GM18508 (cell line): ENCODE measurements at regions not wholly inside any gene's neighbourhood (a gene's known extent, or its start where the extent isn't known, plus 50 kb on each side); places are given as distances from the start of the nearest gene placed in this dataset.

Experiments
- ATAC-seq: cut with Tn5 transposase; IDR thresholded peaks from one replicate; pipeline ENCODE4 v1.9.1; 2021; ENCODE audit warnings: moderate number of reproducible peaks; ENCODE audit not compliant: insufficient read depth, unreplicated experiment

- ATAC-seq: no peak
These were observed 556.6 kb upstream of the SALL1 start for GRCh38 chr16:51707666-51708065.

- ATAC-seq: no peak
These were observed 554.1 kb upstream of the SALL1 start for GRCh38 chr16:51705142-51705541.

- ATAC-seq: no peak
These were observed 550.0 kb upstream of the SALL1 start for GRCh38 chr16:51701025-51701424.

GRCh38 chr16:51699686-51700396 is 548.8 kb upstream of the SALL1 start:
- no peak for ATAC-seq

GRCh38 chr16:51698647-51699046 is 547.6 kb upstream of the SALL1 start:
- ATAC-seq: no peak

- ATAC-seq: no peak
These were observed 546.4 kb upstream of the SALL1 start for GRCh38 chr16:51697454-51697853.

GRCh38 chr16:51696376-51696775 is 545.3 kb upstream of the SALL1 start:
- ATAC-seq: no peak

GRCh38 chr16:51691109-51691508 is 540.0 kb upstream of the SALL1 start:
- ATAC-seq: no peak

GRCh38 chr16:51685498-51685897 is 534.4 kb upstream of the SALL1 start:
- ATAC-seq: no peak

GRCh38 chr16:51683882-51684281 is 532.8 kb upstream of the SALL1 start:
- no peak for ATAC-seq

GRCh38 chr16:51682905-51683304 is 531.8 kb upstream of the SALL1 start:
- no peak for ATAC-seq

GRCh38 chr16:51674615-51675014 is 523.5 kb upstream of the SALL1 start:
- no peak for ATAC-seq

- no peak for ATAC-seq
These were observed 519.5 kb upstream of the SALL1 start for GRCh38 chr16:51670527-51670926.

- ATAC-seq: no peak
These were observed 515.8 kb upstream of the SALL1 start for GRCh38 chr16:51666821-51667220.

GRCh38 chr16:51666074-51666473 is 515.0 kb upstream of the SALL1 start:
- no peak for ATAC-seq

GRCh38 chr16:51665436-51665998 is 514.4 kb upstream of the SALL1 start:
- no peak for ATAC-seq

- no peak for ATAC-seq
These were observed 507.5 kb upstream of the SALL1 start for GRCh38 chr16:51658531-51658930.

GRCh38 chr16:51657848-51658247 is 506.8 kb upstream of the SALL1 start:
- no peak for ATAC-seq

- ATAC-seq: no peak
These were observed 504.2 kb upstream of the SALL1 start for GRCh38 chr16:51655249-51655648.

GRCh38 chr16:51651061-51651466 is 500.0 kb upstream of the SALL1 start:
- no peak for ATAC-seq

GRCh38 chr16:51649631-51650030 is 498.6 kb upstream of the SALL1 start:
- ATAC-seq: no peak

- ATAC-seq: no peak
These were observed 497.5 kb upstream of the SALL1 start for GRCh38 chr16:51648526-51648925.
